Keratinocyte (primary cell): ENCODE measurements at regions not wholly inside any gene's neighbourhood (a gene's known extent, or its start where the extent isn't known, plus 50 kb on each side); places are given as distances from the start of the nearest gene placed in this dataset.
"Not testable (repeated sequence)": the region's sequence is repeated elsewhere in the genome, so short reads cannot be mapped to it uniquely, and the experiment has no call there.

Source experiments
- DNase-seq: peaks from one replicate; pipeline ENCODE4 v3.0.0-alpha.2; 2011; ENCODE audit warnings: low read depth, missing footprints, low spot score
- FAIRE-seq: peaks from 2 replicates; lab custom pipeline; 2011; peaks lifted over from hg19 to GRCh38; lab: Jason Lieb, UNC
- H2AFZ ChIP-seq: 2 replicates; pipeline ENCODE4 v1.6.0; 2012; ENCODE audit warnings: low read length, control low read depth, inconsistent platforms; ENCODE audit not compliant: control insufficient read depth
- H3K27ac ChIP-seq: 2 replicates; pipeline ENCODE4 v1.5.1; 2011; ENCODE audit warnings: low read length; ENCODE audit not compliant: control insufficient read depth, insufficient read depth
- H3K27me3 ChIP-seq: 3 replicates; pipeline ENCODE4 v1.6.0; 2011; ENCODE audit warnings: low read length; ENCODE audit not compliant: control insufficient read depth, insufficient read depth; ENCODE audit errors: extremely low read depth
- H3K36me3 ChIP-seq, 2 experiments: 2 replicates in 1 of 2; 3 replicates in 1 of 2; pipeline ENCODE4 v1.5.1; 2011; ENCODE audit warnings: low read length in 2 of 2, mild to moderate bottlenecking in 1 of 2; ENCODE audit not compliant: control insufficient read depth in 2 of 2, insufficient read depth in 2 of 2; ENCODE audit errors: extremely low read depth in 1 of 2
- H3K4me1 ChIP-seq: 3 replicates; pipeline ENCODE4 v1.5.1; 2011; ENCODE audit warnings: low read length; ENCODE audit not compliant: control insufficient read depth, insufficient read depth; ENCODE audit errors: extremely low read depth
- H3K4me2 ChIP-seq: 3 replicates; pipeline ENCODE4 v1.6.0; 2011; ENCODE audit warnings: low read depth, low read length; ENCODE audit not compliant: control insufficient read depth, insufficient read depth; ENCODE audit errors: extremely low read depth
- H3K4me3 ChIP-seq, 3 experiments: fragments of 200-600 bp in 1 of 3; sonication (generic) in 1 of 3; 2 replicates in 2 of 3; 3 replicates in 1 of 3; pipeline ENCODE4 v1.5.1; 2011 to 2016; ENCODE audit warnings: low read length in 3 of 3, mild to moderate bottlenecking in 3 of 3, control low read depth in 2 of 3, inconsistent platforms in 1 of 3, low read depth in 1 of 3, mixed read lengths in 1 of 3, mixed run types in 1 of 3, moderate library complexity in 1 of 3; ENCODE audit not compliant: control insufficient read depth in 2 of 3, insufficient read depth in 2 of 3; ENCODE audit errors: extremely low read depth in 1 of 3
- H3K79me2 ChIP-seq: 2 replicates; pipeline ENCODE4 v1.6.0; 2012; ENCODE audit warnings: low read length; ENCODE audit not compliant: control insufficient read depth, insufficient read depth
- H3K9ac ChIP-seq: 3 replicates; pipeline ENCODE4 v1.6.0; 2011; ENCODE audit warnings: low read length; ENCODE audit not compliant: control insufficient read depth, insufficient read depth; ENCODE audit errors: extremely low read depth
- H3K9me1 ChIP-seq: 3 replicates; pipeline ENCODE4 v1.6.0; 2011; ENCODE audit warnings: low read length; ENCODE audit not compliant: control insufficient read depth, insufficient read depth; ENCODE audit errors: extremely low read depth
- H3K9me3 ChIP-seq: 2 replicates; pipeline ENCODE4 v1.5.1; 2012; ENCODE audit warnings: low read depth, low read length; ENCODE audit not compliant: control insufficient read depth
- H4K20me1 ChIP-seq: 3 replicates; pipeline ENCODE4 v1.6.0; 2011; ENCODE audit warnings: low read length; ENCODE audit not compliant: control insufficient read depth, insufficient read depth; ENCODE audit errors: extremely low read depth
- EZH2 ChIP-seq: IDR thresholded peaks from one replicate; pipeline ENCODE4 v1.6.1; 2012; ENCODE audit warnings: inconsistent platforms, mild to moderate bottlenecking, low read length, moderate library complexity
- dilution Hi-C: fragments of 300-500 bp; cut with MboI; formaldehyde crosslinking; loops from one replicate; pipeline ENCODE4 v1.7.0; 2020; ENCODE audit warnings: low sequenced_read_pairs; ENCODE audit not compliant: extremely low pct_ligation_motif_present
- TF ChIP-seq, protein P1 (sequence below), 3 experiments: IDR thresholded peaks in 1 of 3; conservative IDR thresholded peaks in 1 of 3; optimal IDR thresholded peaks in 1 of 3; 2 replicates in 2 of 3; 3 replicates in 1 of 3; pipeline versions ENCODE3 to v1.5.1; 2011; ENCODE audit warnings: low read length in 3 of 3, mild to moderate bottlenecking in 3 of 3, moderate library complexity in 2 of 3, control low read depth in 1 of 3, inconsistent platforms in 1 of 3; ENCODE audit not compliant: insufficient read depth in 2 of 3; ENCODE audit errors: extremely low read depth in 1 of 3

DNA sequence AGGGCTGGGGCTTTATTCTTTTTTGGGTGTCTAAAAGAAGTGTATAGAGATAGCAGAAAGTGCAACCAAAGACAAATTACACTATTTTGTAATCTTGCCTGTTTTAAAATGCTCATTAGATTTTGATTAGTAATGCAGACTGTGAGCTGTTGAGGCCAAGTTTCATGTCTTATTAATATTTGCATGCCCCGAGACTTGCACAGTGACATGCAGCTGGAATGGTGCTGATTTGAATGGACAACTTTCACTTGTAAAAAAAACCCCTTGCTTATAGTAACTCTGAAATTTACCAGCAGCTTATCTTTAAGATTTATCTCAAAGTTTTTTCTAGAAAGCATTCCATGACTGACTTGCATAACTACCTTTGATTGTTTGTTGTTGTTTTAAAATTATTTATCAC, 835.1 kb upstream of the IGFBP7 start:
- no peaks in the 10 kb centered on the region for H3K9me3 ChIP-seq
- no peak overlapping the region for H2AFZ ChIP-seq
- H3K79me2 ChIP-seq: no peaks in the 10 kb centered on the region
- no peak overlapping the region for H3K4me3 ChIP-seq
- no peak overlapping the region for H3K27ac ChIP-seq
- no peak for DNase-seq
- no peaks in the 10 kb centered on the region for H3K4me1 ChIP-seq
- no peak overlapping the region for H3K4me2 ChIP-seq
- dilution Hi-C loops: no loop called here
- no peak overlapping the region for H3K9ac ChIP-seq
- TF ChIP-seq, protein P1, sequence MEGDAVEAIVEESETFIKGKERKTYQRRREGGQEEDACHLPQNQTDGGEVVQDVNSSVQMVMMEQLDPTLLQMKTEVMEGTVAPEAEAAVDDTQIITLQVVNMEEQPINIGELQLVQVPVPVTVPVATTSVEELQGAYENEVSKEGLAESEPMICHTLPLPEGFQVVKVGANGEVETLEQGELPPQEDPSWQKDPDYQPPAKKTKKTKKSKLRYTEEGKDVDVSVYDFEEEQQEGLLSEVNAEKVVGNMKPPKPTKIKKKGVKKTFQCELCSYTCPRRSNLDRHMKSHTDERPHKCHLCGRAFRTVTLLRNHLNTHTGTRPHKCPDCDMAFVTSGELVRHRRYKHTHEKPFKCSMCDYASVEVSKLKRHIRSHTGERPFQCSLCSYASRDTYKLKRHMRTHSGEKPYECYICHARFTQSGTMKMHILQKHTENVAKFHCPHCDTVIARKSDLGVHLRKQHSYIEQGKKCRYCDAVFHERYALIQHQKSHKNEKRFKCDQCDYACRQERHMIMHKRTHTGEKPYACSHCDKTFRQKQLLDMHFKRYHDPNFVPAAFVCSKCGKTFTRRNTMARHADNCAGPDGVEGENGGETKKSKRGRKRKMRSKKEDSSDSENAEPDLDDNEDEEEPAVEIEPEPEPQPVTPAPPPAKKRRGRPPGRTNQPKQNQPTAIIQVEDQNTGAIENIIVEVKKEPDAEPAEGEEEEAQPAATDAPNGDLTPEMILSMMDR (optimal IDR thresholded peaks at IDR 0.05 in 1 of 3, IDR thresholded peaks at IDR 0.05 in 1 of 3, conservative IDR thresholded peaks at IDR 0.05 in 1 of 3; ENCODE audit: extremely low read depth in 1 of 3, insufficient read depth in 2 of 3, low read length in 3 of 3): no peak
- no peak for TF ChIP-seq EZH2
- no peaks in the 10 kb centered on the region for H3K27me3 ChIP-seq
- H4K20me1 ChIP-seq: no peaks in the 10 kb centered on the region
- FAIRE-seq: no peak
- no peaks in the 10 kb centered on the region for H3K9me1 ChIP-seq
- H3K36me3 ChIP-seq: no peaks in the 10 kb centered on the region

- no peak for FAIRE-seq
- TF ChIP-seq EZH2: no peak
- TF ChIP-seq, protein P1 (optimal IDR thresholded peaks at IDR 0.05 in 1 of 3, IDR thresholded peaks at IDR 0.05 in 1 of 3, conservative IDR thresholded peaks at IDR 0.05 in 1 of 3; ENCODE audit: extremely low read depth in 1 of 3, insufficient read depth in 2 of 3, low read length in 3 of 3): no peak
- no peaks in the 10 kb centered on the region for H3K4me1 ChIP-seq
These were observed 833.5 kb upstream of the IGFBP7 start for GRCh38 chr4:57943682-57944081.

DNA sequence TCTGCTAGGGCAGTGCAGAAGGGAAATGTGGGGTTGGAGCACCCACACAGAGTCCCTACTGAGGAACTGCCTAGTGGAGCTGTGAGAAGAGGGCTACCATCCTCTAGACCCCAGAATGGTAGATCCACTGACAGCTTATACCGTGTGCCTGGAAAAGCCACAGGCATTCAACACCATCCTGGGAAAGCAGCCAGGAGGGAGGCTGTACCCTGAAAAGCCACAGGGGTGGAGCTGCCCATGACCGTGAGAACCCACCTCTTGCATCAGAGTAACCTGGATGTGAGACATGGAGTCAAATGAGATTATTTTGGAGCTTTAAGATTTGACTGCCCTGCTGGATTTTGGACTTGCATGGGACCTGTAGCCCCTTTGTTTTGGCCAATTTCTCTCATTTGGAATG, 827.1 kb upstream of the IGFBP7 start:
- H3K9ac ChIP-seq, H3K9me3 ChIP-seq, H3K27ac ChIP-seq, H3K4me3 ChIP-seq, H3K4me2 ChIP-seq, H3K4me1 ChIP-seq, H4K20me1 ChIP-seq, FAIRE-seq, H3K27me3 ChIP-seq, DNase-seq, H3K79me2 ChIP-seq, dilution Hi-C loops, H3K36me3 ChIP-seq, H3K9me1 ChIP-seq, H2AFZ ChIP-seq: not testable (repeated sequence)

More at GRCh38 chr4:57943682-57944081, 833.5 kb upstream of the IGFBP7 start:
- Histone ChIP-seq H4K20me1 (no peaks in the 10 kb centered on the region), H3K9me3 (no peaks in the 10 kb centered on the region), H3K36me3 (no peaks in the 10 kb centered on the region), H3K9ac (no peak overlapping the region), H3K4me2 (no peak overlapping the region), H3K4me3 (no peak overlapping the region), H3K27me3 (no peaks in the 10 kb centered on the region), H3K9me1 (no peaks in the 10 kb centered on the region), H3K79me2 (no peaks in the 10 kb centered on the region), H3K27ac (no peak overlapping the region), H2AFZ (no peak overlapping the region)
- dilution Hi-C loops: no loop called here
- DNase-seq: no peak
